Amygdala (tissue), 56 donors: ENCODE measurements at regions not wholly inside any gene's neighbourhood (a gene's known extent, or its start where the extent isn't known, plus 50 kb on each side); places are given as distances from the start of the nearest gene placed in this dataset.

Experiments
- DNase-seq, 56 donors: peaks; one replicate each; lab custom pipeline; 2025; lab: John Stamatoyannopoulos, UW

DNA sequence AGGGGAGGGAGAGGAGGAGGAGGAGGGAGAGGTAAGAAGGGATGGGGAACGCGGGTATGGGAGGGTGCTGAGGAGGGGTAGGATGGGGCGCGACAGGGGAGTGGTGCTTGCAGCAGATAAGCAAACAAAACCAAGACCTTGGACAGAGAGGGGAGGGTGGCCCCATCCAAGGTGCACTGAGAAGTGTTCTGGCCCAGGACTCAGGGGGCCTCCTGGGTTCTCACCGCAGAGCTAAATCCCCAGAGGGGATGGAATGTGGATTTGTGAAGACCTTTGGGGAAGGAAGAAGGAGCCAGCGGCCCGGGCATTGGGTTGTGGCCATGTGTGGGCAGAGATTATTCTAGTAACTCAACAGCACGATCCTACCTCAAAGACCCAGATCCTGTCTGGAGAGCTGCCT, 90.9 kb upstream of the LINC01488 start:
- no peak for DNase-seq

DNA sequence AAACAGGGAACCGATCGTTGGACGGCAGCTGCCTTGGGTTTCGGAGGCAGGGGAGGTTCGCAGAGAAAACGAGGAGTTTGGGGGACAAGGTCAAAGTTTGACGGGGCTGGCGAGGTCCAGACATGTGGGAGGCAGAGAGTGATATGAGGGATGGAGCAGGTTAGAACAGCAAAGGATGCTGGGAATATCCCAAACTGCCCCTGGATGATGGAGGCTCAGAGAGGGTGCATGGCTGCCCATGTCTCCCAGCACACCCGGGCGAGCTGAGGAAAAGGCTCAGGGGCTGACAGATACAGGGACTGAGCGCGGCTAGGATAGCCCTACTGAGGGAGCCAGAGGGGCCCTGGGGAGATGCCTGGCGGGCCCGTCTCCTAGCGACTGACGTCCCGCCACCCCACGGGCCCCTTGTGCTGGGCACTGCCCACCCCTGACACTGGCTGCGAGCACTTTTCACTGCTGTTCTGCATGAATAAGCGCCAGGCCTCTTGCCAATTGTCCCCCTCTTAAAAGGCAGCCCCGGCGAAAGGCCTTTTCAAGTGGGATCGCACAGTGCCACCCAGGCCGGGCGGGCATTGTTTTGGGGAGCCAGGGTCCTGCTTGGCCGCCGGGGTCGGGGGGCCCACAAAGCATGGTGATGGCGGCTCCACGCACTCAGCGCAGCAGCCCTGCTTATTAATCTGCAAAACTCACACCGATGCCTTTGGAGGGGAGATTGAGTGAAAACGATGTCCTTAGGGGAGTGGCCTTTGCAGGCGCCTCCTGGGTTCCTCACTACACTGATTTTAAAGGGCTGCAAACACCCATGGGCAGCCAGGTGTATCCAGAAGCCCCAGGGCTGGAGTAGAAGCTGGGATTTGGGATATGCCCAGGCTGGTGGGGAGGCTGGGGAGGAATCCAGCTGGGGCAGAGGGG, 90.0 kb upstream of the LINC01488 start:
- no peak for DNase-seq

DNA sequence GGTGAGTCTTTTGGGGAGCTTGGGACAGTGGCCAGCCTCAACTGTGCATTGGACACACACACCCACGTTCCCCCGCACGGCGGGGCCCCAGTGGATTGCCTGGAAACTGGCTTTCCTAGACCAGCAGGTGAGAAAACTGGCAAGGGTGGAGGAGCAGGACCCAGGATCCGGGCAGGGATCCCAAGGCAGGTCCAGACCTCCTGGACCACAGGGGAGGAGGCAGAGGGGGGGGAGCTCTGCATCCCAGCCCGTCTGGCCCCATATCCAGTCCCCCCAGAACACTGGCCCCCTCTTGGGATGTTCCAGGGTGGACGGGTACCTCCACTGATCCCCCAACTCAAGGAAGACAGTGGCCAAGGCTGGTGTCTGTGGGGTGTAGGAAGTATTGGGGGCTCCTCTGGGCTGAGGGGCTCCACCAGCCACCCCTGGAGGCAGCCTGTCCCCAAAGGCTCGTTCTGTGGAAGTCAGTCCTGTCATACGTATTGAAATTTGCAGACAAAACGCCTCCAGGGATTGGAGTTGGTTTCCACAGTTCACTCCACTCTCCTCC, 89.3 kb upstream of the LINC01488 start:
- no peak for DNase-seq

DNA sequence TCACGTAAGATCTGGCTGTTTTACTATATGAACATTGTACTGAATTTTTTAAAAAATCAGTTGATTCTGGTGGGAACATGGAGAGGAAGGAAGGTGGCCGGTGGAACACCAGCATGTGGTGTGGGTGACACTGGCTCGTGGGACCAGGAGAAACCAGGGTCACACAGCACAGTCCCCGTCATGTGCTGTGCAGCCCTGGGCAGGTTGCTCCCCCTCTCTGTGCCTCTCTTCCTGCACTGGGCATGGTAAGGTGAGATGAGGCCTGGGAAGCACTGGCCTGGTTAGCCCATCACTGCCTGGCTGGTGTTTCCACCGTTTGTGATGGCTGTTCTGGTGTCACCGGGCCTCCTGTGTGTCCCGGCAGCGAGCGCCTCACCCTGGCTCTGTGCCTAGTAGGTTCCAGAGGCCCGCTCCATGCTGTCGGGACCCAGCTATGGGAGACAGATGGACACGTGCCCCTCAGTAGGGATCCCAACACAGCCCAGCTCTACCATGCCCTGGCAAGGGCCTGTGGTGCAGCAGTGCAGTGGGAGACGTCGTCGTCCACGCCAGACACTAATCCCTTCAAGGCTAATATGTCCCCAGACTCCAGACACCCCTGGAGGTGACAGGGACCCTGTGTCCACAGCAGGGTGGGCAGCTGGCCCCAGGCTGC, 88.2 kb upstream of the LINC01488 start:
- no peak for DNase-seq

DNA sequence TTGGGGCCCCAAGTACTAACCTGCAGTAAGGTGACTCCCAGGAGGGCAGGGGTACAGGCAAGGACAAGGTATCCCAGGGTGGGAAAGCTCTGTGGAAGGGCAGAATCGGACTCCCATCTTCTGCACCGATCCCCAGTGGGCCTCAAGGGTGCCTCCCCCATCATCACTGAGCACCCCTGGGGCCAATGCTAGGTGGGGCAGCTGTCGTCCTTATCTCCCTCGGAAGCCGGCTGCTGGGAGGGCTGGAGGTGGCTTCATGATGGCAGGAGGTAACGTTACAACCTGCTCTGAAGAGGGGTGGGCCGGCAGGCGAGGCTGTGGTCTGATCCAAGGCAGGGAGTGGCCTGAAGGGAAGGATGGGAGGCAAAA, 87.6 kb upstream of the LINC01488 start:
- DNase-seq: no peak

DNA sequence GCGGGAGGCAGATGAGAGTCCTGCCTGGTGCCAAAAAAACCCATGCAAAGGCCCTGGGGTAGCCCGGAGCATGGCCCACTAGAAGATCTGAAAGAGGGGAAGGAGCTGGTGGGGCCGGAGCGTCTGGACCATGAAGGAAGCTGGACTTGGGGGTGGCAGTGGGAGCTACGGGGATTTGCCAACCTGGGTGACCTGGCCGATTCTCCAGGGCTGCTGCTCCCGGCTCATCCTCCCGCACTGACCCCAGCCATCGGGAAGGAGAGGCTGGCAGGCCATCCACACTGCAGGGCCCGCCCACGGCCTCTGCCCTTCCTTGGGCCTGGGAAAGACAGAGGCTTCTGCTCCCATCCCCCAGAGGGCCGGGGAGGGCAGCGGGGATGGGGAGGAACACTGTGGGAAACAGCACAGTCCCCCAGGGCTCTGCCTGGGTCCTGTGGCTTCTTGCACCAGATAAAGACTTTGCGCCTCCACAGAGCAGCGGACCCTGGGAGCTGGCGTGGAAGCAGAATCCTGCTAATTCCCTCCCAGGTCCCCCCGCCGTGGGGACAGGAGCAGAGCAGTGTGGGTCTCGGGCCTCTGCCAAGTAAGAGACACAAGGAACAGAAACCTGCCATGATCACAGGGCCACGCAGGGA, 87.1 kb upstream of the LINC01488 start:
- no peak for DNase-seq

DNA sequence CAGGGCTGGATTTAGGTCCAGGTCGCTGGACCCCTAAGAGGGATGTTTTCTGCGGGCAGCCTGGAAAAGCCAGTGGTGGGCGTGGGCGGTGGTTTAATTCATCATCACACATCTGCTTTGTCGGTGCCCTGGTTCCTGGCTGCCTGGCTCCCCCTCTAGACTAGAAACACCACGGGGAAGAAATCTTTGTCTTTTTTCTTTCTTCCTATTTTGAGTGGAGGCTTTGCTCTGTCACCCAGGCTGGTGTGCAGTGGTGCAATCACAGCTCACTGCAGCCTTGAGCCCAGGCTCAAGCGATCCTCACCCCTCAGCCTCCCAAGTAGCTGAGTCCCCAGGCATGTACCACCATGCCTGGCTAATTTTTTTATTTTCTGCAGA, 86.6 kb upstream of the LINC01488 start:
- DNase-seq: peak in 2 of 56 donors; percentile 6 to 34

DNA sequence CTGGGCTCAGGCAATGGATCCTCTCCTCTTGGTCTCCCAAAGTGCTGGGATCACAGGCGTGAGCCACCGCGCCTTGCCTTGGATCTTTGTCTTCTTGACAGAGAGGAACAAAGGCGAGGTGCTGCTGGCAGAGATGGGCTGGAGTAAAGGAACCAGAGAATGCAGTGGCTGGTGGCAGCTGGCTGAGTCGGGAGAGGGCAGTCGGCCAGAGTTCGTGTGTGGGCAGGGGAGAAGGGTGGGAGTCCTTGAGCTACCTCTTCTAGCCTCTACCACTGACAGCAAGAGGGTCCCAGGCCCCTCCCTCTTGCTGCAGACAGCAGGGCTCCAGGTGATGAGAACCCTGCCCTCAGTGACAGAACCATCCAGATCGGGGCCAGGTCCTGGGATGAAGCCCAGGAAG, 86.2 kb upstream of the LINC01488 start:
- DNase-seq: no peak

DNA sequence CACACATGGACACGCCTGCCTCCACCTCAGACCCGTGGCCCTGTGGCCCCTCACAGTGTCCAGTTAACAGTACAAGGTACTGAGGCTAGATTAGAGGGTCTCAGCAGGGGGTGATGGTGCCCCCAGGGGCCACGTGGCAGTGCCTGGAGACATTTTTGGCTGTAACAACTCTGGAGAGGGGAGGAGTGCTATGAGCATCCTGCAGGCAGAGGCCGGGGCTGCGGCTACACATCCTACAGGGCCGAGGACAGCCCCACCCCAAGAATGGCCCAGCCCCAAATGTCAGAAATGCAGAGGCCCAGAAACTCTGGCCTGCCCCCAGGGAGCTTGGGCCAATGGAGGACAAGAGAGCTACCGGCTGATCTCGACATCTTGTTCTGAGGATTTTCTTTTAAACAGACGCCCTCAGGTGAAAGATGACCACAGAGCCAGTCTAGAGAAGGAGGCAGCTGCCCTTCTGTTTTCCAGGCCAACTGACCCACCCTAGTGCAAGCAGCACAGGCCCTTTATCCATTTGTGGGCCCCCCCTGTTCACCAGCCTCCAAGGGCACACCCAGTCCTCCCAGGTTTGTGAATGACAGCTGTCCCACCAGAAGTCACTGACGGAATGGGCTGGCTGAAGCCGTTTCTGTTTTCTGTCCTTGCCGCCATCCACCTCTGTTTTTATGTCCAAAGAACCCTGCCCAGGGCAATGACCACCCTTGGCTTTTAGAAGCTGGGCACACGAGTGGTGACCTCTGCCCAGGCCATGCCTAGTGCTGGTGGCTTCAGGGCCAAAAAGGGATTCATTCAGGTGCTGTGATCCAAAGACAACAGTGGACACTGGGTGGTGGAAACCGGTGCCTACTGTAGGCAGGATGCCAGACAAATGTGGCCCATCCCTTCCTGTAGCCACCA, 85.2 kb upstream of the LINC01488 start:
- DNase-seq: no peak

DNA sequence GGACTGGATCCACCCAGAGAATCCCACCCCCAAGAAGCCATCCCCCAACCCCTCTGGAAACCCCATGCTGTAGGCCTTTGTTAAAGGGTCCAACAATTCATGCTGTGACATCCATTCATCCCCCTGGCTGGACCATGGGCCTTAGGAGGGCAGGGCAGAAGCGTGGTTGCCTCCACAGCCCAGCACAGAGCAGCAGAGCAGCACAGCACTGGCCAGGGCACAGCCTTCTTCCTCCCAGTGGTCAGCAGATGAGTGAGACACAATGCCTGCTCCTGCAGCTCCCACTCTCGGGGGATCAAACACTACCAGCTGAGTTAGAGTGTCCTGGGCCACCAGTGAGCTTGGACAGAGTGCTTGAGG, 84.5 kb upstream of the LINC01488 start:
- DNase-seq: no peak

DNA sequence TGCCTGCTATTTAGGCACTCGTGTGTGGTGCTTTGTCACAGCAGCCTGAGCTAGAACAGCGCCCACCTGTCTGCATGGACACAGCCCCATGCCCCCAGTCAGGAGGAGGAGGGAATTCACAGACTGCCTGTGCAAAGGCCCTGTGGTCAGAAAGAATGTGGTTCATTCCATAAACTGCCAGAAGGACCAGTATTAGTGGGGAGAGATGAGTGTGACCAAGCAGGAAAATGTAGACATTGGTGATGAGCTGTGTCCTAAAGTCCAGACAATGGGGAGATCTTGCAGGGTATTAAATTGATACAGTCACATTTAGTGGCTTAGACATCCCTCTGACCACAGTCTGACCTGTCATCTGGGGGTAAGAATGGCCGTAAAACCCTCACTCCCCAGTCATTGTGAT, 83.7 kb upstream of the LINC01488 start:
- DNase-seq: no peak

DNA sequence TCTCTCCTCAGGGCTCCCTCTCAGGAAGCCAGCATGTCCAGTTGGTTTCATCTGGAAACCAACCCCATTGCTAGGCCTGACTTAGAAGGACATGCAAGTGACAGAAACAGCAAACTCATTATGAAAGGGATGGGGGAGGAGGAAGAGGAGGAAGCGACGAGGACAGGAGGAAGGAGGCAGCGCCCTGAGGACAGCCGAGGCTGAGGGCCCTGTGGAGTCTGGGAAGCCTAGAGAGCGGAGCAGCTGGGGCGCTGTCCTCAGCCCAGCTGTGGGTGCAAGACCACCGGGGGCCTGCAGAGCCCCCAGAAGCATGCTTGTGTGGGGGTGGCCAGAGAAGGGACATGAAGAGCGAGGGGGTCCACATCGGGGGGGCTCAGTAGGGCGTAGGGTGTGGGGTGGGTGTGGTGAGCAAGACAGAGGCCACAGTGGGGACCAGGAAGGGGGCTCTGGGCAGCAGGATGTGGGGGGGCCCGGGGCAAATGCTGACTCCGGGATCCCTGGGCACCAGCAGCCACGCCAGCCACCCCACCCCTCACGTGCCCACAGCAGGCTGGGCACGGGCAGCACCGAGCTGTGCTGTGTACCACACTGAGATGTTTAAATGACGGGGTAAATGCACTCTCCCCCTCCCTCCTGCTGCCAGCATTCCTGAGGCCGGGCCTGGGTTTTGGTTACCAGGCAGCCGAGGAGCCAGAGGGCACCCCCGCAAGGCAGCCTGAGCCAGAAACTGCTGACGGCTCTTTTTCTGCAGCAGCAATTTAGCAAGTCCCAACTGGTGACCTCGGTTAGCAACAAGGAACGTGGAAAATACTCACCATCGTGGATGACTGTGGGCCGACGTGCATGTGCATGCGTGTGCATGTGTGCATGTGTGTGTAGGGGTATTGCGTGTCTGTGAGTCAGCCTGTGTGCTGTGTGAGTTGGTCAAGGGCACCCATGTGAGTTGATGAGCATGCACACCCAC, 82.7 kb upstream of the LINC01488 start:
- DNase-seq: peak in 6 of 56 donors; percentile 7 to 28 (median 22)

DNA sequence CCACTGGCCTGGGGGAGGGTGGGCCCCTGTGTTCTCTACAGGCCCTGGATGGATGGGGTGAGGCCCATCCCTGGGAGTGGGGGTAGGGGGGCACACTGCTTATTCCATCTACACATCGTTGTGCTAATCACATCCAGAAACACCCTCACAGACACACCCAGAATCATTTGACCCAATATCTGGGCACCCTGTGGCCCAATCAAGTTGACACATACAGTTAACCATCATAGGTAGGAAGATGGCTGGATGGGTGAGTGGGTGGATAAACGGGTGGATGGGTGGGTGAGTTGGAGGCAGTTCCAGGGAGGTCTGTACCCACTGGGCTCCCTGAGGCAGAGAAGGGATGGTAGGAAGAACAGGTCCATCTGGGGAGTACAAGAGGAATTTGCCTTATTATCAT, 81.3 kb upstream of the LINC01488 start:
- no peak for DNase-seq

DNA sequence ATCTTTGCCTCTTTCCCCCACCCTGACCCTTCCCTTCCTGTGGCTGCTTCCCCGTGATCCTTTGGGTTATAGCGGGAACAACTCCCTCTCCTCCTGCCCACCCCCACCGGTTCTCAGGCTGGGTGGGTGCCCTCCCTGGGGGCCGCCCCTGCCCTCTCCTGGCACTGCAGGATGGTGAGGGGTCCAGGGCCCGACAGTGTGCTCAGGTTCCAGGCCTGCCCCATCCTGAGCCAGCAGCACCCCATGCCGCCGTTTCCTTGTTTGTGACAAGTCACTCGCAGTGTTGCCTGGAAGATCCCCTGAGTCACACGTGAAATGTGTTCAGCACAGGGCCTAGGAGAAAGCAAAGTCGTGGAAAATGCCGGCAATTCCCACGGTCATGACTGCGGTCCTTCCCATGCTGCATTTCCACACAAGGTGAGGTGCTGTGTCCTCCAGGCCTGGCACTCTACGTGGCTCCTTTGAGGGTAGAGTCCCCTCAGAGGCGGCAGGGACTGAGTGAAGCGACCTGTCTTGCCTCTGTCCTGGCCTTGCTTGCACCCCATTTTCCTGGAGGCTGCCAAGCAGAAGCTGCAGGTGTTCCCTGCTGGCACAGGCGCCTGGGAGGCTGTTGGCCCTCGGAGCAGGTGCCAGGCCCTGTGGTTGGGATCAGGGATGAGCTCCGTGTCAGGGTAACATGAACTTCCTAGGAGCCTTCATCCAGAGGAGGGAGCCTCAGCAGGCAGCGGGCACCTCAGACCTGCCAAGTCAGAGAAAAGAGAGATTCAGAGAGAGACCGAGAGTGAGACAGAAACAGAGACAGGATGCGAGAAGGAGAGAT, 80.5 kb upstream of the LINC01488 start:
- no peak for DNase-seq

DNA sequence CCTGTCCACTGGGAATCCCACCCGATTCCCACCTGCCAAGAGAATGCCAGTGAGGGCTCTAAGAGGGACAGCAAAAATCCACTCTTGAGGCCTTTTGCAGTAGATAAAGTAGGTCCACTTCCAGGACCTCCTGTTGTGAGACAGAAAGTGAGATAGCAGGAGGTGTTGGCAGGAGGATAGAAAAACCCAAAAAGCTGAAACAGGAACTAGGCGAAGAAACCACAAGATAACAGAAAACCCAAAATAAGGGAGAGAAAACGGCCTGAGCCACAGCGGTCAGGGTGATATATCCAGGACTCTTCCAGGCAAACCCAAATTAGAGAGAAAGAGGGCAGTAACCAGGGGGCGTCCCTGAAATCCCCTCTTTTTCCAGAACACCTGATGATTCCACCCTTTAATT, 79.7 kb upstream of the LINC01488 start:
- DNase-seq: no peak

DNA sequence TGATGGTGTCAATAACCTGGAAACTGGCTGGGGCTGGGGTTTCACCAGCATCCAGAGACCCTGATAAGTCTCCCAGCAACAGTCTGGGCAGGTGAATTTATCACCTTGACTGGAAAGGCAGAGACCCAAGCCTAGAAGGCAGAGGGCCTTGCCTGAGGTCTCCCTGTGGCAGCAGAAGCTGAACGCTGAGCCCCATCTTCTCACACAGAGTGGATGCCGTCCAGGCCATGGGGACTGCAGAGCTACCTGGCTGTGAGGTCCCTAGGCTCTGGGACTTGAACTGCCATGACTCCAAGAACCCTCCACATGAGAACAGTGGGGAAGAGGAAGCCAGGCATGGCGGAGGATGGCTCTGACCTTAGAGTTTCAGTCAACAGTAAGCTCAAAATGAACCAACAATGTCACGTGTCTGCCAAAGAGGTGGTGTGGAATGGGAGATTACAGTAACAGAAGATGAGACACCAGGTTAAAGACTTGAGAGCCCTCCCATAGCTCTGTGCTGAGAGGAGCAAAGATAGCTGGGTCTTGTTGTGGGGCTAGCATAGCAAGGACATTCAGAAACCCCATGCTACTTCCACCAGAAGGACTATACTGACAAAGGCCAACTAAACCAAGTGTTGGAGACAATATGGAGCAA, 79.1 kb upstream of the LINC01488 start:
- no peak for DNase-seq

DNA sequence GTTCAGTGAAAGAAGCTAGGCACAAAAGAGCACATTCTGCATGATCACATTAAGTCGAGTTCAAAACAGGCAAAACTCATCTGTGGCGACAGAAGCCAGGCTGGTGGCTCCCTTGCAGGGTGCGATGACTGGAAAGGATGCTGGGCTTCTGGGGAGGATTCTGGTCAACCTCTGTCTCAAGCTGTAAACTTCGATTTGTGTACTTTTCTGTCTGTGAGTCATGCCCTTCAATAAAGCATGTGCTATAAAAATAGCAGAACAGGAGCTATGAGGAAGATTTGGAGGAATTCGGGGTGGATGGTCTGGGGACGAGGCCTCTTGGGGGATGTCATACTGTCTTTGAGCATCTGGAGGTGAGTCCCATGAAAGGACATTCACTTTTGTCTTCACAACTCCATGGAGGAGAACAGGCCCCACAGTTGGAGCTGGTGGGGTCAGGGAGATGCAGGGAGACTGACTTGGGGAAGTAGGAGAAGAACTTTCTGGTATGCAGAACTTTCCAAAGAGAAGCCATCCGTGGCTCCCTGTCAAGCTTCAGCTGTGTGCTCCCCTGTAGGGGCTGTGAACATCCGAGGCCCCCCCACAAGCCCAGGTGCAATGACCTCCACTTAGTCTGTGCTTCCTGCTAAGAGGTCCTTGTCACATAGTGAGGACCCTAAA, 77.8 kb upstream of the LINC01488 start:
- DNase-seq: no peak
